Mucosa of rectum (tissue), 2 donors: ENCODE measurements at regions not wholly inside any gene's neighbourhood (a gene's known extent, or its start where the extent isn't known, plus 50 kb on each side); places are given as distances from the start of the nearest gene placed in this dataset.

Experiments used
- H3K27ac ChIP-seq, 2 donors: one replicate each; pipeline ENCODE4 v1.7.0; 2013; ENCODE audit warnings: inconsistent platforms in 2 of 2, low read depth in 2 of 2, low read length in 2 of 2
- H3K27me3 ChIP-seq, 2 donors: one replicate each; pipeline ENCODE4 v1.7.0; 2013; ENCODE audit warnings: low read length in 2 of 2; ENCODE audit not compliant: control insufficient read depth in 2 of 2, insufficient read depth in 2 of 2
- H3K36me3 ChIP-seq, 2 donors: one replicate each; pipeline ENCODE4 v1.7.0; 2013; ENCODE audit warnings: low read length in 2 of 2; ENCODE audit not compliant: control insufficient read depth in 2 of 2, insufficient read depth in 2 of 2
- H3K4me1 ChIP-seq, 2 donors: one replicate each; pipeline ENCODE4 v1.7.0; 2013; ENCODE audit warnings: low read length in 2 of 2, mild to moderate bottlenecking in 1 of 2; ENCODE audit not compliant: control insufficient read depth in 2 of 2, insufficient read depth in 2 of 2
- H3K4me3 ChIP-seq, 2 donors: one replicate each; pipeline ENCODE4 v1.7.0; 2013; ENCODE audit warnings: low read length in 2 of 2
- H3K9ac ChIP-seq, 2 donors: one replicate each; pipeline ENCODE4 v1.7.0; 2013; ENCODE audit warnings: low read length in 2 of 2, low read depth in 1 of 2, mild to moderate bottlenecking in 1 of 2
- H3K9me3 ChIP-seq, 2 donors: one replicate each; pipeline ENCODE4 v1.7.0; 2013; ENCODE audit warnings: low read length in 2 of 2; ENCODE audit not compliant: control insufficient read depth in 2 of 2
- donor health status: healthy.
- donor health status: Normal muscosa, but diverticular disease.

DNA sequence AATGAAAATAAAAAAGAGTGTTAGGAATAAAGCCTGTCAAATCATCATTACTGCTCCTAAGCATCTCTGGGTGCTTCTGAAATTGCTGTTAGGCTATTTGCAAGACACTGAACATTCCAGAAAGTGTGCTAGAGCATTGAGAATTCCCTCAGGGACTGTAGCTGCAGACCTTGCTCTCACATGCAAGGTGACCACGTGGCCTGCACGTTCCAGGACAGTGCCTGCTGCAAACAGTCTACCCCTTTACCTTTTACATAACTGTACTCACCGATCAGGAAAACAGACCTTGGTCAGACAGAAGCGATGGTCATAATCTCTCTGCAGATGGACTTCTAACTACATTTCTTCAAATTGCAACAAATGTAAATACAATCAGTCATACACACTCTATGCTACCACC lies 164.5 kb downstream of the PSMG1 start:
- Histone ChIP-seq H3K4me3 (no peak overlapping the region), H3K9me3 (no peaks in the 10 kb centered on the region), H3K27me3 (no peaks in the 10 kb centered on the region), H3K9ac (no peak overlapping the region), H3K27ac (no peak overlapping the region), H3K36me3 (no peaks in the 10 kb centered on the region), H3K4me1 (peaks cover 8 to 13% of the 10 kb centered on the region in 2 donors)

- H3K27ac ChIP-seq: no peak overlapping the region
These were observed 166.4 kb downstream of the PSMG1 start for GRCh38 chr21:39016740-39017315.

GRCh38 chr21:39014747-39015146 lies 168.5 kb downstream of the PSMG1 start:
- Histone ChIP-seq H3K9me3 (no peaks in the 10 kb centered on the region), H3K27ac (peak overlapping the region; percentile 52 to 61), H3K36me3 (no peaks in the 10 kb centered on the region), H3K27me3 (no peaks in the 10 kb centered on the region), H3K4me1 (peaks cover 0 to 10% of the 10 kb centered on the region in 2 donors), H3K9ac (no peak overlapping the region), H3K4me3 (no peak overlapping the region)

More at GRCh38 chr21:39016740-39017315, 166.4 kb downstream of the PSMG1 start:
- no peaks in the 10 kb centered on the region for H3K36me3 ChIP-seq
- H3K4me3 ChIP-seq: no peak overlapping the region
- H3K9me3 ChIP-seq: no peaks in the 10 kb centered on the region
- no peaks in the 10 kb centered on the region for H3K27me3 ChIP-seq
- H3K9ac ChIP-seq: no peak overlapping the region
- H3K4me1 ChIP-seq: peaks cover 8% of the 10 kb centered on the region in 2 donors

DNA sequence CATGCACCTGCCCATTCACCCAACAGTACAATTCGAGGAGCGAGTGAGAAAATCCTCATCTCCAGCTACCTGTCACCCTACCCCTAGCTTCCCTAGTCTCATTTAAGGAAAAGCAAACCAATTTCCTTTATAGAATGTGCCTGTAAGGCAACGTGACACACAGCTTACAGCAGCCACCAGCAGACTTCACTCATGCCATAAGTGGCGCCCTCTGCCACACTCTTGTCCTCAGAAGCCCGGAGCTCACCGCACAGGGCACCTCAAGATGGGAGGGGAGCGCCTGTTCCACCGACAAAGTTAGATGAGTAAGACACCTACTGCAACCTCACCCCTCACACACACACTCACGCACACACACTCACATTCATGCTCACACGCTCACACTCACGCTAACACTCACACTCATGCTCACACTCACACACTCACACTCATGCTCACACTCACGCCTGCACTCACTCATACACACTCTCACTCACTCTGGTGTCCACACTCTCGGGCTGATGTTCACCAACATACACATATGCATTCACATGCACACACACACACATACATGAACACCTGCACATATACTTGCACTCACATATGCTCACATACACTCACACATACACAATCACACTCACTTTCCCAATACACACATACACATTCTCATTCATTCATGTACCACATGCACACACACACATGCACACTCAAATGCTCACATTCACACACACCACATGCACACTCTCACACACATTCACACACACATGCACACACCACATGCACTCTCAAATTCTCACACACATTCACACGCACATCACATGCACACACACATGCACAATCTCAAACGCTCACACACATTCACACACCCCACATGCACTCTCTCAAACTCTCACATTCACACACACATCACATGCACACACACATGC lies 170.7 kb downstream of the PSMG1 start:
- no peak overlapping the region for H3K4me3 ChIP-seq
- peaks cover 2 to 10% of the 10 kb centered on the region in 2 donors for H3K4me1 ChIP-seq
- H3K9ac ChIP-seq: no peak overlapping the region
- H3K27ac ChIP-seq: no peak overlapping the region
- H3K9me3 ChIP-seq: no peaks in the 10 kb centered on the region
- no peaks in the 10 kb centered on the region for H3K27me3 ChIP-seq
- no peaks in the 10 kb centered on the region for H3K36me3 ChIP-seq

DNA sequence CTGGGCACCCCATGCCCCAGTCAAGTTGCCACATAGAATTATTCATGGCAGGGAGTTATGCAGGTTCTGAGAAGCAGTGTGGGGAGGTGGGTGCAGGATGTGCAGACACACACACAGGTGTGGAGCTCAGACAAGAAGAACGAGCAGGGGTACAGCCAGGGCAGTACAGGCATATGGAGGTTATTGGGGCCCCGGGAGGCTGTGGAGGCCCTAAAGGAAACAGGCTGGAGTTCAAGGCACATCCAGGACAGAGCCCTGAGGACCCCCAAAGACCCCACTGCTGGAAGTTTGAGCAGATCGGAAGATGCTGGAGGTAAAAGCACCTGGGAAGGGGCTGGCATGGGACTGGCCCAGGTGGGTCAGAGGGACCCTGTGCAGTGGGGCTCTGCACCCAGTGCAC lies 171.3 kb downstream of the PSMG1 start:
- Histone ChIP-seq H3K9me3 (no peaks in the 10 kb centered on the region), H3K36me3 (no peaks in the 10 kb centered on the region), H3K27me3 (no peaks in the 10 kb centered on the region), H3K4me1 (peaks cover 7 to 10% of the 10 kb centered on the region in 2 donors), H3K4me3 (no peak overlapping the region), H3K9ac (no peak overlapping the region), H3K27ac (no peak overlapping the region)

- Histone ChIP-seq H3K4me3 (no peak overlapping the region), H3K36me3 (no peaks in the 10 kb centered on the region), H3K27ac (no peak overlapping the region), H3K4me1 (peaks cover 15 to 17% of the 10 kb centered on the region in 2 donors), H3K9me3 (no peaks in the 10 kb centered on the region), H3K27me3 (no peaks in the 10 kb centered on the region), H3K9ac (no peak overlapping the region)
These were observed 172.4 kb downstream of the PSMG1 start for GRCh38 chr21:39010629-39011404.

DNA sequence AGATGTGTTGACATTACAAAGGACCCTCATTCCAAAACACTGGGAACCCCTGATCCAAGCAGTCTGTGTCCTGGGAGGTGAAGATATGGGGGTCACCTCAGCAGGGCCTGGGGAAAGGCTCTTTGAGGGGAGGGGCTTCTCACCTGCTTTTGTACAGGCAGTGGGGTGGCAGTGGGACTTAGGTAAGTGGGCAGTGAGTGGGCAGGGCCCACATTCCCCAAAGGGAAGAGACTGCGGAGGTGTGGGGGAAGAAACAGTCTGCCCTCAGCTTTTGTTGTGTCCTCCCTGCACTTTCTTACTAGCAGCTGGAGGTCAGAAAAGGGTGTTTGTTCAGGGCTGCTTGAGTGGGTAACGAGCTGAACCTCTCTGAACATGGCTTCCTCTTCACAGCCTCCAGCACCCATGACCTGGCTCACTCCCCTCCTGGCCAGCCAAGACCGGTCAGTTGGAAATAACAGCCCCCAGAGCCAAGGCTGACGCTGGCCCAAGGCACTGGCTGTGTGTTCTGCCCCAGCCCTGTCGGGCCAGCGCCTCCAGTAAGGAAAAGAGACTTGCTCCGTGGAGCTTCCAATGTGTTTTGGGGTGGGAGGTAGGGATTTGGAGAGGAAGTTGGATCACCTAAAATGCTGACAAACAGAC lies 173.5 kb downstream of the PSMG1 start:
- Histone ChIP-seq H3K9me3 (no peaks in the 10 kb centered on the region), H3K36me3 (no peaks in the 10 kb centered on the region), H3K27me3 (no peaks in the 10 kb centered on the region), H3K4me3 (no peak overlapping the region), H3K9ac (no peak overlapping the region), H3K4me1 (peaks cover 23 to 26% of the 10 kb centered on the region in 2 donors), H3K27ac (no peak overlapping the region)

GRCh38 chr21:39007985-39008384 lies 175.3 kb downstream of the PSMG1 start:
- Histone ChIP-seq H3K36me3 (no peaks in the 10 kb centered on the region), H3K27me3 (no peaks in the 10 kb centered on the region), H3K9me3 (no peaks in the 10 kb centered on the region), H3K4me3 (no peak overlapping the region), H3K9ac (no peak overlapping the region), H3K27ac (peak overlapping the region; percentile 60 to 92), H3K4me1 (peaks cover 32 to 33% of the 10 kb centered on the region in 2 donors)

DNA sequence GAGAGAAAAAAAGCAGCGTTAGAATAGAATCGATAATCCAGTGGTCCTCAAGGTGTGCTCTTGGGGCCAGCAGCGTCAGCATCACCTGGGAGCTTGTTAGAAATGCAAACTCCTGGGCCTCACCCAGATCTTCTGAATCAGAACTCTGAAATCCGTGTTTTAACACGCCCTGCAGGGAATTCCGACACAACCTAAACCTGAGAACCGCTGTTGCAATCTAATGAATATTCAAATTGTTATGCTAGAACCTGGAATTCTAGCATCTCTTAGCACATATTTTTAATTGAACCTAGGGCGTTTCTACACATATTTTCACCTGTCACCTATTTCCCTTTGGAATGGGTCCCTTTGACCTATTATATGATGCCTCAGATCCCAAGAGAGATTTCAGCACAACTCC lies 175.7 kb downstream of the PSMG1 start:
- Histone ChIP-seq H3K9ac (peak overlapping the region in 1 of 2 donors; percentile 67), H3K4me3 (no peak overlapping the region), H3K27ac (peak overlapping the region; percentile 60 to 92), H3K4me1 (peaks cover 32 to 33% of the 10 kb centered on the region in 2 donors), H3K9me3 (no peaks in the 10 kb centered on the region), H3K36me3 (no peaks in the 10 kb centered on the region), H3K27me3 (no peaks in the 10 kb centered on the region)
